Stomach (tissue), 8 donors: ENCODE measurements at regions not wholly inside any gene's neighbourhood (a gene's known extent, or its start where the extent isn't known, plus 50 kb on each side); places are given as distances from the start of the nearest gene placed in this dataset.
"Not testable (repeated sequence)": the region's sequence is repeated elsewhere in the genome, so short reads cannot be mapped to it uniquely, and the experiment has no call there.

Experiments
- DNase-seq, 2 donors: peaks; one replicate each; pipeline versions ENCODE4 v3.0.0 to v3.0.0-alpha.2; 2013 to 2019
- H3K27ac ChIP-seq, 5 donors: fragments of 200-600 bp in 4 of 5; sonication (generic) in 4 of 5; one replicate each; pipeline ENCODE4 v1.5.1; 2013 to 2019; ENCODE audit warnings: mild to moderate bottlenecking in 1 of 5, moderate library complexity in 1 of 5
- H3K27me3 ChIP-seq, 3 donors: fragments of 200-600 bp; sonication (generic); one replicate each; pipeline ENCODE4 v1.5.1; 2017 to 2019; ENCODE audit warnings: mixed run types in 1 of 3
- H3K36me3 ChIP-seq, 4 donors: fragments of 200-600 bp; sonication (generic); 1 replicate in 3 of 4; 2 replicates in 1 of 4; pipeline ENCODE4 v1.5.1; 2016 to 2019
- H3K4me1 ChIP-seq, 4 donors: fragments of 200-600 bp; sonication (generic); one replicate each; pipeline ENCODE4 v1.5.1; 2016 to 2019
- H3K4me3 ChIP-seq, 4 donors: fragments of 200-600 bp; sonication (generic) in 3 of 4; one replicate each; pipeline ENCODE4 v1.5.1; 2016 to 2019; ENCODE audit warnings: mild to moderate bottlenecking in 1 of 4
- H3K9me3 ChIP-seq, 4 donors: fragments of 200-600 bp; sonication (generic); one replicate each; pipeline ENCODE4 v1.5.1; 2016 to 2019
- EP300 ChIP-seq: sonication (generic); formaldehyde crosslinking; IDR thresholded peaks from one replicate; pipeline ENCODE4 v1.6.1; 2017; ENCODE audit warnings: antibody characterized with exemption
- POLR2A ChIP-seq, 4 donors: fragments of 450-650 bp; IDR thresholded peaks; one replicate each; pipeline ENCODE4 v1.6.1; 2016; ENCODE audit warnings: antibody characterized with exemption in 4 of 4, control low read depth in 2 of 4, mild to moderate bottlenecking in 1 of 4, moderate library complexity in 1 of 4
- POLR2AphosphoS5 ChIP-seq, 3 donors: sonication (generic); formaldehyde crosslinking; IDR thresholded peaks; one replicate each; pipeline ENCODE4 v1.6.1; 2016; ENCODE audit warnings: antibody characterized with exemption in 3 of 3
- WGBS, 5 donors: extraction: QIAGEN DNeasy Blood & Tissue Kit in 3 of 5; methylation state at CpG; one replicate each; pipeline versions ENCODE4 v1.1.5 to v1.1.7; 2013 to 2018; 5-methylcytosine and 5-hydroxymethylcytosine counted together
- intact Hi-C: fragments of 100-400 bp; cut with DNase I; formaldehyde crosslinking; loops from one replicate; pipeline ENCODE4 v1.15.1; 2023; ENCODE audit warnings: low total_unique reads
- TF ChIP-seq, protein P1 (sequence below), 7 experiments: fragments of 450-650 bp in 4 of 7; fragments of 200-600 bp in 3 of 7; sonication (generic) in 3 of 7; IDR thresholded peaks; one replicate each; pipeline ENCODE4 v1.5.1; 2016 to 2019; ENCODE audit warnings: antibody characterized with exemption in 7 of 7, control low read depth in 2 of 7, mild to moderate bottlenecking in 1 of 7
- donor health status: healthy with polysubstance abuse.
- donor health status: Bipolar disorder and iron deficiency.
- donor health status: healthy.

DNA sequence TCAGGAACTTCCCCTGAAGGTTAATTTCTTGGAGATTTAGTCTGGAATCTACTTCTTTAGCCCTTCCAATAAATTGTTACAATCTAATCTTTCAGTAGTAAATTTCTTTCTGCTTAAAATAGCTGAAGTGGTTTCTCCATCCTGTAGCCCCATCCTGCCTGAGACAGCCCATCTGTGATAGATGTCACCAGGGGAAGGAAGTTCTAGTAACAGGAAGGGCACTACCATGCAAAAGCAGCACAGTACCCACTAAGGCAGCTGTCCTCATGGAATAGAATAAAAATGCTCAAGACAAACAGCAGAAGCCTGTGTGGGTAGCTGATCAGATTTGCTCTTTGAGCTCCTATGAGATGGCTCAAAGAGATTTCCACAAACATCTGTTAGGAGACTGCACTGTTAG lies 1036.5 kb downstream of the SLITRK5 start:
- intact Hi-C loops, result no loop called here
- TF ChIP-seq, protein P1, sequence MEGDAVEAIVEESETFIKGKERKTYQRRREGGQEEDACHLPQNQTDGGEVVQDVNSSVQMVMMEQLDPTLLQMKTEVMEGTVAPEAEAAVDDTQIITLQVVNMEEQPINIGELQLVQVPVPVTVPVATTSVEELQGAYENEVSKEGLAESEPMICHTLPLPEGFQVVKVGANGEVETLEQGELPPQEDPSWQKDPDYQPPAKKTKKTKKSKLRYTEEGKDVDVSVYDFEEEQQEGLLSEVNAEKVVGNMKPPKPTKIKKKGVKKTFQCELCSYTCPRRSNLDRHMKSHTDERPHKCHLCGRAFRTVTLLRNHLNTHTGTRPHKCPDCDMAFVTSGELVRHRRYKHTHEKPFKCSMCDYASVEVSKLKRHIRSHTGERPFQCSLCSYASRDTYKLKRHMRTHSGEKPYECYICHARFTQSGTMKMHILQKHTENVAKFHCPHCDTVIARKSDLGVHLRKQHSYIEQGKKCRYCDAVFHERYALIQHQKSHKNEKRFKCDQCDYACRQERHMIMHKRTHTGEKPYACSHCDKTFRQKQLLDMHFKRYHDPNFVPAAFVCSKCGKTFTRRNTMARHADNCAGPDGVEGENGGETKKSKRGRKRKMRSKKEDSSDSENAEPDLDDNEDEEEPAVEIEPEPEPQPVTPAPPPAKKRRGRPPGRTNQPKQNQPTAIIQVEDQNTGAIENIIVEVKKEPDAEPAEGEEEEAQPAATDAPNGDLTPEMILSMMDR (IDR thresholded peaks at IDR 0.05), result no peak
- TF ChIP-seq POLR2AphosphoS5 (IDR thresholded peaks at IDR 0.05) (no peak), POLR2A (IDR thresholded peaks at IDR 0.05) (no peak), EP300 (no peak)

DNA sequence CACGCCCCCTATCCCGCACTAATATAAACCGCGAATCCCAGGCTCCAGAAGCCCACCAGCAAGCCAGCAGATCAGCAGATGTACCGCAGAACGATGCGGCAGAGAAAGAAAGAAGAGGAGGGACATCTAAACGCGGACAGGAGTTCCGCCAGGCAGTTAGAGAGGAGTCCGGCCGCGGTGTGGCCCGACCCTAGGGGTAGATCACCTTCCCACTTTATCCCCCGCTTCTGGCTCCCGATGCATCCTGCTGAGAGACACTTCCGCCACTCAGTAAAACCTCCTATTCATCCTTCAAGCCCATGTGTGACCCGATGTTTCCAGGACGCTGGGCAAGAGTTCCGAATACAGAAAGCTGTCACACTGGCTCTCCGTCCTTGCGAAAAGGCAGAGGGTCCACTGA lies 1046.8 kb downstream of the SLITRK5 start:
- intact Hi-C loops, result no loop called here
- H3K4me1 ChIP-seq, result no peaks in the 10 kb centered on the region
- no peaks in the 10 kb centered on the region for H3K36me3 ChIP-seq
- WGBS, 5 donors, result 93 to 96% (median 95%) methylated on average over 22 of the region's 22 CpGs
- H3K9me3 ChIP-seq, result no peaks in the 10 kb centered on the region
- no peak overlapping the region for H3K4me3 ChIP-seq
- no peak for DNase-seq
- no peak overlapping the region for H3K27ac ChIP-seq
- no peaks in the 10 kb centered on the region for H3K27me3 ChIP-seq
- TF ChIP-seq POLR2A (IDR thresholded peaks at IDR 0.05) (no peak), EP300 (no peak), POLR2AphosphoS5 (IDR thresholded peaks at IDR 0.05) (no peak)
- TF ChIP-seq, protein P1 (IDR thresholded peaks at IDR 0.05), result no peak

More for the DNA sequence above, 1036.5 kb downstream of the SLITRK5 start:
- no peaks in the 10 kb centered on the region for H3K27me3 ChIP-seq
- no peak overlapping the region for H3K4me3 ChIP-seq
- no peaks in the 10 kb centered on the region for H3K36me3 ChIP-seq
- peaks cover 0 to 5% (median 0%) of the 10 kb centered on the region in 4 donors for H3K4me1 ChIP-seq
- DNase-seq, result no peak
- H3K9me3 ChIP-seq, result no peaks in the 10 kb centered on the region
- no peak overlapping the region for H3K27ac ChIP-seq

DNA sequence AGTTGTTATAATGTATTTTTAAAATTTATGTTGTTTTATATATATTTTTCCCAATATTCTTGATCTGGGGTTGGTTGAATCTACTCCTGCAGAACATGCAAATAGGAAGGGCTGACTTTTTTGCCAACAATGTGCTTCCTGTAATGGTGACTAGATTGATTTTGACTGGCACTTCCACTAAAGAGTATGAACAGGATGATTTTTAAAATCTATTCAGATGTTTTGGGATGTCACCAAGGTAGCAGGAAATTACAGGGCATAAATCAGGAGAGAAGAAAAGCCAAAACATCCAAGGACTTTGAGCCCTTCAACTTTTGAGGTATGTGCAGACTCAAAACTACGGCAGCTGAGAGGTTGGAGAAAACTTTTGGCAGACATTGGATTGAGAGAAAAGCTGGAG lies 1047.6 kb downstream of the SLITRK5 start:
- WGBS, 5 donors, result 76 to 94% (median 81%) methylated on average over 1 of the region's 1 CpG
- Histone ChIP-seq H3K36me3 (no peaks in the 10 kb centered on the region), H3K9me3 (no peaks in the 10 kb centered on the region), H3K27me3 (no peaks in the 10 kb centered on the region), H3K27ac (no peak overlapping the region), H3K4me1 (no peaks in the 10 kb centered on the region), H3K4me3 (no peak overlapping the region)
- no peak for DNase-seq
- intact Hi-C loops, result no loop called here
- no peak for TF ChIP-seq POLR2AphosphoS5 (IDR thresholded peaks at IDR 0.05)
- TF ChIP-seq, protein P1 (IDR thresholded peaks at IDR 0.05), result no peak
- no peak for TF ChIP-seq EP300
- TF ChIP-seq POLR2A (IDR thresholded peaks at IDR 0.05), result no peak

DNA sequence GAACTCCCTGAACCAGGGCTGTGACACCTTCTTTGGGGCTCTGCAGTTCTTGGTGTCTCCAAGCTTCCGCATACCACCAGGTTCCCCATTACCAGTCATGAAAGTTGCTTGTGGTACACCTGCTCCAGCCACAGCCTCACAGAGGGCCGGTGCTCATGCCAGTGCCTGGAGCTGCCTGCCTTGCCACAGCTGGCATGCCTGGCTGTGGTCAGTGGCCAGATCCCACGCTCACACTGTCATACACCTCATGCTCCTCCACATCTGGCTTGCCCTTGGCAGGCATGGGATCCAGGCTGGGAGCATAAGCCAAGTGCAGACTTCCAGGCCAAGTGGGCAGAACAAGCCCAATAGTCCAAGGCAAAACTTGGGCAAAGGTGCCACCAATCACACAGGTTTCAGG lies 1054.9 kb downstream of the SLITRK5 start:
- Histone ChIP-seq H3K27ac (no peak overlapping the region), H3K4me1 (no peaks in the 10 kb centered on the region), H3K27me3 (no peaks in the 10 kb centered on the region), H3K36me3 (no peaks in the 10 kb centered on the region), H3K4me3 (no peak overlapping the region), H3K9me3 (peaks cover 0 to 22% (median 4%) of the 10 kb centered on the region in 4 donors)
- no peak for DNase-seq
- intact Hi-C loops, result no loop called here
- no peak for TF ChIP-seq EP300
- WGBS, 5 donors, result 80 to 94% (median 87%) methylated on average over 1 to 3 of the region's 3 CpGs

DNA sequence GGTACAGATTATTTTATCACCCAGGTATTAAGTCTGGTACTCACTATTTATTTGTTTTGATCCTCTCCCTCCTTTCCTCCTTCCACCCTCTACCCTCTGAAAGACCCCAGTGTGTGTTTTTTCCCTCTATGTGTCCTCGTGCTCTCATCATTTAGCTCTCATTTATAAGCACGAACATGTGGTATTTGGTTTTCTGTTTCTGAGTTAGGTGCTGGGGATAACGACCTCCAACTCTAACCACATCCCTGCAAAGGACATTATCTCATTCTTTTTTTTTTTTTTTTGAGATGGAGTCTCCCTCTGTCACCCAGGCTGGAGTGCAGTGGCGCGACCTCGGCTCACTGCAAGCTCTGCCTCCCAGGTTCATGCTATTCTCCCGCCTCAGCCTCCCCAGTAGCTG lies 1056.1 kb downstream of the SLITRK5 start:
- H3K27ac ChIP-seq, H3K27me3 ChIP-seq, H3K36me3 ChIP-seq, H3K4me3 ChIP-seq, DNase-seq, intact Hi-C loops, H3K4me1 ChIP-seq: not testable (repeated sequence)
- WGBS, 5 donors, result 85 to 92% (median 88%) methylated on average over 7 of the region's 7 CpGs
- peaks cover 0 to 22% (median 4%) of the 10 kb centered on the region in 4 donors for H3K9me3 ChIP-seq
